ENCODE measurements at regions not wholly inside any gene's neighbourhood (a gene's known extent, or its start where the extent isn't known, plus 50 kb on each side); places are given as distances from the start of the nearest gene placed in this dataset.

DNA sequence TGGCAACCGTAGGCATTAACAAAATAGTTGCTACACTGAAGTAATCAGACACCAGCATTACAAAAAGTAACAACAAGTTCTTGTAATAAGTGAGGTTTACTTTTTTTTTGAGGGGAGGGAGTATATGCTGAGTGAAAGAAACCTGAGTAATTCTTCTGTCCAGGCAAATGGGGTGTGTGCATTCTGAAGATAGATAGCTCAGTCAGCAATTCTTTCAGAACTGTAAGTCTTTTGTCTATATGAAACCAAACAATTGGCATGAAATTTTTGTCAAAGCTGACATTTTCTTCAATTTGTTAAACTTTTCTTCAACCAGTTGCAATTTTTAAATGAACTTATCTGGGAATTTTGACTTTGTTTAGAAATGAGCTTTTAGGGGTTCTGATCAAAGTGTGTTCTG lies 208.1 kb upstream of the THSD7B start:
- Mint-ChIP-seq H3K4me1 (no peaks in the 10 kb centered on the region), H3K4me3 (no peak overlapping the region), H3K9me3 (no peaks in the 10 kb centered on the region), H3K27me3 (ENCODE audit: low read depth in 3 of 3) (peaks cover 0 to 1% (median 0%) of the 10 kb centered on the region in 3 donors), H3K36me3 (no peaks in the 10 kb centered on the region), H3K27ac (no peak overlapping the region)
- DNase-seq = no peak
- intact Hi-C loops (cut with micrococcal nuclease) = no loop called here
- WGBS (ENCODE audit: insufficient coverage) = no CpG with 5 or more reads among the region's 1 CpG
- no peaks in the 10 kb centered on the region for H3K36me3 ChIP-seq (replicated peaks in 1 of 2; ENCODE audit: control insufficient read depth in 1 of 2, insufficient read depth in 2 of 2, low read length in 2 of 2)
- H3K79me2 ChIP-seq (ENCODE audit: insufficient read depth, low read length) = no peaks in the 10 kb centered on the region
- no peak overlapping the region for H3K9ac ChIP-seq (ENCODE audit: insufficient read depth, low read length, poor library complexity, severe bottlenecking)
- H4K20me1 ChIP-seq (ENCODE audit: insufficient read depth, low read length) = no peaks in the 10 kb centered on the region
- no peaks in the 10 kb centered on the region for H3K9me3 ChIP-seq (replicated peaks in 1 of 2; ENCODE audit: control insufficient read depth in 1 of 2, insufficient read depth in 1 of 2, low read length in 2 of 2)
- TF ChIP-seq, protein P1, sequence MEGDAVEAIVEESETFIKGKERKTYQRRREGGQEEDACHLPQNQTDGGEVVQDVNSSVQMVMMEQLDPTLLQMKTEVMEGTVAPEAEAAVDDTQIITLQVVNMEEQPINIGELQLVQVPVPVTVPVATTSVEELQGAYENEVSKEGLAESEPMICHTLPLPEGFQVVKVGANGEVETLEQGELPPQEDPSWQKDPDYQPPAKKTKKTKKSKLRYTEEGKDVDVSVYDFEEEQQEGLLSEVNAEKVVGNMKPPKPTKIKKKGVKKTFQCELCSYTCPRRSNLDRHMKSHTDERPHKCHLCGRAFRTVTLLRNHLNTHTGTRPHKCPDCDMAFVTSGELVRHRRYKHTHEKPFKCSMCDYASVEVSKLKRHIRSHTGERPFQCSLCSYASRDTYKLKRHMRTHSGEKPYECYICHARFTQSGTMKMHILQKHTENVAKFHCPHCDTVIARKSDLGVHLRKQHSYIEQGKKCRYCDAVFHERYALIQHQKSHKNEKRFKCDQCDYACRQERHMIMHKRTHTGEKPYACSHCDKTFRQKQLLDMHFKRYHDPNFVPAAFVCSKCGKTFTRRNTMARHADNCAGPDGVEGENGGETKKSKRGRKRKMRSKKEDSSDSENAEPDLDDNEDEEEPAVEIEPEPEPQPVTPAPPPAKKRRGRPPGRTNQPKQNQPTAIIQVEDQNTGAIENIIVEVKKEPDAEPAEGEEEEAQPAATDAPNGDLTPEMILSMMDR (IDR thresholded peaks at IDR 0.05) = no peak
- H3K4me2 ChIP-seq (replicated peaks; ENCODE audit: extremely low read depth, low read length, poor library complexity, severe bottlenecking) = no peak overlapping the region
- no peak overlapping the region for H3K4me3 ChIP-seq (replicated peaks in 1 of 3; ENCODE audit: low read depth in 2 of 3, low read length in 3 of 3)
- no peak overlapping the region for H3K27ac ChIP-seq (ENCODE audit: low read depth in 1 of 2, low read length in 2 of 2)
- H2AFZ ChIP-seq (ENCODE audit: insufficient read depth, low read depth, low read length, poor library complexity, severe bottlenecking) = no peak overlapping the region
- H3K27me3 ChIP-seq (ENCODE audit: control insufficient read depth in 2 of 2, insufficient read depth in 2 of 2, low read length in 2 of 2) = no peaks in the 10 kb centered on the region
- H3K4me1 ChIP-seq (ENCODE audit: control insufficient read depth in 1 of 2, insufficient read depth in 2 of 2, low read length in 2 of 2) = no peaks in the 10 kb centered on the region

GRCh38 chr2:136550181-136550580 lies 215.2 kb upstream of the THSD7B start:
- H3K36me3 Mint-ChIP-seq = no peaks in the 10 kb centered on the region
- H3K4me1 Mint-ChIP-seq = no peaks in the 10 kb centered on the region
- Histone ChIP-seq H2AFZ (ENCODE audit: insufficient read depth, low read depth, low read length, poor library complexity, severe bottlenecking) (no peak overlapping the region), H3K9me3 (replicated peaks in 1 of 2; ENCODE audit: control insufficient read depth in 1 of 2, insufficient read depth in 1 of 2, low read length in 2 of 2) (no peaks in the 10 kb centered on the region), H3K4me3 (replicated peaks in 1 of 3; ENCODE audit: low read depth in 2 of 3, low read length in 3 of 3) (no peak overlapping the region), H3K9ac (ENCODE audit: insufficient read depth, low read length, poor library complexity, severe bottlenecking) (no peak overlapping the region), H3K79me2 (ENCODE audit: insufficient read depth, low read length) (no peaks in the 10 kb centered on the region), H3K4me2 (replicated peaks; ENCODE audit: extremely low read depth, low read length, poor library complexity, severe bottlenecking) (no peak overlapping the region), H3K4me1 (ENCODE audit: control insufficient read depth in 1 of 2, insufficient read depth in 2 of 2, low read length in 2 of 2) (no peaks in the 10 kb centered on the region), H3K27ac (ENCODE audit: low read depth in 1 of 2, low read length in 2 of 2) (no peak overlapping the region), H3K36me3 (replicated peaks in 1 of 2; ENCODE audit: control insufficient read depth in 1 of 2, insufficient read depth in 2 of 2, low read length in 2 of 2) (no peaks in the 10 kb centered on the region), H4K20me1 (ENCODE audit: insufficient read depth, low read length) (no peaks in the 10 kb centered on the region), H3K27me3 (ENCODE audit: control insufficient read depth in 2 of 2, insufficient read depth in 2 of 2, low read length in 2 of 2) (no peaks in the 10 kb centered on the region)
- TF ChIP-seq, protein P1 (IDR thresholded peaks at IDR 0.05) = no peak
- no peak for DNase-seq
- no peak overlapping the region for H3K27ac Mint-ChIP-seq
- intact Hi-C loops (cut with micrococcal nuclease) = no loop called here
- peaks cover 0 to 2% (median 0%) of the 10 kb centered on the region in 7 donors for H3K9me3 Mint-ChIP-seq
- no peak overlapping the region for H3K4me3 Mint-ChIP-seq
- WGBS (ENCODE audit: insufficient coverage) = no CpG with 5 or more reads among the region's 1 CpG
- H3K27me3 Mint-ChIP-seq (ENCODE audit: low read depth in 3 of 3) = peaks cover 0 to 3% (median 0%) of the 10 kb centered on the region in 3 donors
